MM.1S (cell line): ENCODE measurements at regions not wholly inside any gene's neighbourhood (a gene's known extent, or its start where the extent isn't known, plus 50 kb on each side); places are given as distances from the start of the nearest gene placed in this dataset.

ENCODE experiments used
- CTCF ChIP-seq: fragments of 300-600 bp; sonication (generic); IDR thresholded peaks from 2 replicates; pipeline ENCODE4 v1.5.1; 2016; ENCODE audit warnings: antibody characterized with exemption, low read length, mixed read lengths
- EZH2 ChIP-seq: fragments of 300-600 bp; sonication (generic); optimal IDR thresholded peaks from 2 replicates; pipeline ENCODE3; 2017; ENCODE audit warnings: low read depth, mild to moderate bottlenecking, antibody characterized with exemption, low read length, mixed read lengths

GRCh38 chr2:49830846-49831245 lies 676.5 kb upstream of the FSHR start:
- TF ChIP-seq CTCF (no peak), EZH2 (no peak)
